Bronchial epithelial cell (primary cell): ENCODE measurements at regions not wholly inside any gene's neighbourhood (a gene's known extent, or its start where the extent isn't known, plus 50 kb on each side); places are given as distances from the start of the nearest gene placed in this dataset.

ENCODE experiments used
- DNase-seq: peaks from one replicate; pipeline ENCODE4 v3.0.0-alpha.2; 2010; ENCODE audit warnings: low read depth
- FAIRE-seq: peaks from 2 replicates; lab custom pipeline; 2011; peaks lifted over from hg19 to GRCh38; lab: Jason Lieb, UNC
- H3K27me3 ChIP-seq: 2 replicates; pipeline ENCODE4 v1.5.1; 2011; ENCODE audit warnings: low read length; ENCODE audit not compliant: control insufficient read depth, insufficient read depth
- H3K36me3 ChIP-seq: 2 replicates; pipeline ENCODE4 v1.5.1; 2011; ENCODE audit warnings: low read length; ENCODE audit not compliant: control insufficient read depth, insufficient read depth
- H3K4me3 ChIP-seq: 2 replicates; pipeline ENCODE4 v1.5.1; 2011; ENCODE audit warnings: mild to moderate bottlenecking, low read depth, low read length, control low read depth
- TF ChIP-seq, protein P1 (sequence below): IDR thresholded peaks from 2 replicates; pipeline ENCODE4 v1.5.1; 2011; ENCODE audit warnings: mild to moderate bottlenecking, moderate library complexity, low read length, control low read depth, inconsistent platforms; ENCODE audit not compliant: insufficient read depth, severe bottlenecking

GRCh38 chr7:26553128-26553527, 261.5 kb downstream of the SNX10 start:
- Histone ChIP-seq H3K36me3 (no peaks in the 10 kb centered on the region), H3K27me3 (no peaks in the 10 kb centered on the region), H3K4me3 (no peak overlapping the region)
- DNase-seq (no peak), FAIRE-seq (no peak)
- TF ChIP-seq, protein P1, sequence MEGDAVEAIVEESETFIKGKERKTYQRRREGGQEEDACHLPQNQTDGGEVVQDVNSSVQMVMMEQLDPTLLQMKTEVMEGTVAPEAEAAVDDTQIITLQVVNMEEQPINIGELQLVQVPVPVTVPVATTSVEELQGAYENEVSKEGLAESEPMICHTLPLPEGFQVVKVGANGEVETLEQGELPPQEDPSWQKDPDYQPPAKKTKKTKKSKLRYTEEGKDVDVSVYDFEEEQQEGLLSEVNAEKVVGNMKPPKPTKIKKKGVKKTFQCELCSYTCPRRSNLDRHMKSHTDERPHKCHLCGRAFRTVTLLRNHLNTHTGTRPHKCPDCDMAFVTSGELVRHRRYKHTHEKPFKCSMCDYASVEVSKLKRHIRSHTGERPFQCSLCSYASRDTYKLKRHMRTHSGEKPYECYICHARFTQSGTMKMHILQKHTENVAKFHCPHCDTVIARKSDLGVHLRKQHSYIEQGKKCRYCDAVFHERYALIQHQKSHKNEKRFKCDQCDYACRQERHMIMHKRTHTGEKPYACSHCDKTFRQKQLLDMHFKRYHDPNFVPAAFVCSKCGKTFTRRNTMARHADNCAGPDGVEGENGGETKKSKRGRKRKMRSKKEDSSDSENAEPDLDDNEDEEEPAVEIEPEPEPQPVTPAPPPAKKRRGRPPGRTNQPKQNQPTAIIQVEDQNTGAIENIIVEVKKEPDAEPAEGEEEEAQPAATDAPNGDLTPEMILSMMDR: no peak

GRCh38 chr7:26553582-26553981, 261.9 kb downstream of the SNX10 start:
- H3K36me3 ChIP-seq: no peaks in the 10 kb centered on the region
- TF ChIP-seq, protein P1: no peak
- FAIRE-seq: no peak

GRCh38 chr7:26554952-26555351, 263.3 kb downstream of the SNX10 start:
- TF ChIP-seq, protein P1: no peak
- DNase-seq: no peak
- Histone ChIP-seq H3K27me3 (no peaks in the 10 kb centered on the region), H3K4me3 (no peak overlapping the region), H3K36me3 (no peaks in the 10 kb centered on the region)
- no peak for FAIRE-seq

More at GRCh38 chr7:26553582-26553981, 261.9 kb downstream of the SNX10 start:
- Histone ChIP-seq H3K27me3 (no peaks in the 10 kb centered on the region), H3K4me3 (no peak overlapping the region)
- no peak for DNase-seq

DNA sequence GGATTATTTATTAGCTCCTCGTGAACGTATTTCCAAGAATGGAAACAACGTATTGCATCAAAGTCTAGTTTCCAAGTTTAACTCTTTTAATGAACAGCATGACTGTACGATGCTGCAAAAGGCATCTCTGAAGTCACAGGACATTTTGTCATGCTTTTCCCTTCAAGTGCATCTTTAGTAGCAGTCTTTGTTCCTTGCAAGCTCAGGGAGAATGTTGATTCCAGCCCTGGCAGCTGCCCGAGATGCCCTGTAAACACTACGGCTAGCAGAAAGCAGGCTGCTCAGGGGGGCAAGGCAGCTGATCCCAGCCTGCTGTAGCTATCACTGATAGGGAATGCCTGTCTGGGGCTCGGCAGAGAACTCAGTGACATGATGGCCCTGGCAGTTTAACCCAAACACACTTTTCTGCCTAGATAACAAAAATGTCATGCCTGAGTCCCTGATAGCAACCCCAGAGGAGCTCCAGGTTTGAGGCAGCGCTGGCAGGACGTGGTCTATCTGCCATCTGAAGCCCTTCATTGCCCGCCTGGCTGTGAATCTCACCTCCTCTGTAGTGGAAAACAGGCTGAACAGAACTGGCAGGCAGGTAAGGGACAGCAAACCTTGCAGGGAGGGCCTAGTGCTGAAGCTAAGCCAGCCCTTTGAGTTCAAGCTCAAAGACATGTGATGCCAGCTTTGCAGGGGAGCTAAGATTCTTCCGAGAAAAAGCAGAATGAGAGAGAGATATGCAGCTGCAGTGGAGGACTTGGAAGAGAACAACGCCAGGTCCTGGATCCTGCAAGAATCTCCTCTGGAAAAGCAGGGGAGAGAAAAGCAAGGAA, 264.6 kb downstream of the SNX10 start:
- TF ChIP-seq, protein P1: no peak

DNA sequence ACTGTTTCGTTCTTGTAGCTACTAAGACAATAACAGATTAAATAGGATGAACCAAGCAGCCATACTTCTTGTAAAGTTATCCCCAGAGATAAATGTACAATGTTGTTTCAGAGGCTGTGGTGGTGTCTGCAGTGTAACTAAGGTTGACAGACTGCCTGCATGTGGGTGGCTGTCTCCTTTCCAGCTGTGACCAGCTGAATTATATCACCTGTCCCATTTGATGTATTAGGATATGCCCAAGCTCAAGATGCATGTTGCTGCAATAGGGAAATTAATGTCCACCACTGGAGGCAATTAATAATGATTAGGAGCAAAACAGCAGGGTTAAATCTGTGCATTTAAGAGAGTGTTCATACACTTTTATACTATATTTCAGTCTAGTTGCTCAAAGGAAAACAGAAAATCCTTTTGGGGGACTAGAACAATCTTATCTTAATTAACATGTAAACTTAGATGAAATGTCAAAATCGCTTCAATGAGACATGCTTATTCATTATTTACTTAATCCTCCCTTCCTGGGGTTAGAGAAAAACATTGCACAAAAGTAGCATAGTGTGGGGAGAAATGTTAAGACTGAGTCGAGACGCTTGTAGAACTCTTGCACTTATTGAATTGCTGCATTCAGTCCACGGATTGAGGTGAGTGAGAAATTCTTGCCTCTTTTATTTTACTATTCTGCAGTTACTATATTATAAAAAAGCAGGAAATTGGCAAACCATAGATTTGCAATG, 269.0 kb downstream of the SNX10 start:
- Histone ChIP-seq H3K36me3 (no peaks in the 10 kb centered on the region), H3K27me3 (no peaks in the 10 kb centered on the region), H3K4me3 (no peak overlapping the region)
- FAIRE-seq (no peak), DNase-seq (peak; percentile 21)
- TF ChIP-seq, protein P1: no peak

More for the DNA sequence above, 264.6 kb downstream of the SNX10 start:
- Histone ChIP-seq H3K36me3 (no peaks in the 10 kb centered on the region), H3K27me3 (no peaks in the 10 kb centered on the region), H3K4me3 (no peak overlapping the region)
- no peak for FAIRE-seq
- no peak for DNase-seq
